HepG2 (cell line): ENCODE measurements at regions not wholly inside any gene's neighbourhood (a gene's known extent, or its start where the extent isn't known, plus 50 kb on each side); places are given as distances from the start of the nearest gene placed in this dataset.

Experiments used
- ATAC-seq: fragments of 200-7000 bp; cut with Tn5 transposase; 3 replicates; pipeline ENCODE4 v1.9.1; 2020; ENCODE audit warnings: mild to moderate bottlenecking, moderate library complexity
- BruUV-seq: library from RNA; stranded (reverse); fragments of 400-500 nt; replicated peaks from 2 replicates; lab custom pipeline; 2021; lab: Mats Ljungman, UMichigan
- CTCF ChIA-PET: fragments of 300-600 bp; formaldehyde crosslinking; extraction: SDS; loops from one replicate; lab custom pipeline; 2021; ENCODE audit warnings: low total read pairs, inconsistent platforms, low intra/inter-chr PET ratio; lab: Yijun Ruan, JAX
- POLR2A ChIA-PET: fragments of 350-600 bp; sonication (Branson Sonifier 250); formaldehyde crosslinking; loops from one replicate; lab custom pipeline; 2020; ENCODE audit warnings: antibody characterized with exemption, inconsistent platforms; lab: Yijun Ruan, JAX
- DNase-seq: peaks from one replicate; pipeline ENCODE4 v3.0.0-alpha.2; 2015; ENCODE audit warnings: low spot score
- FAIRE-seq: peaks from 3 replicates; lab custom pipeline; 2011; peaks lifted over from hg19 to GRCh38; lab: Jason Lieb, UNC
- H2AFZ ChIP-seq: one replicate; pipeline ENCODE4 v1.6.1; 2011; ENCODE audit warnings: low read length, inconsistent platforms
- H3K27ac ChIP-seq: fragments of 300-600 bp; 3 replicates; pipeline ENCODE4 v1.8.0; 2011; ENCODE audit warnings: mixed run types, mild to moderate bottlenecking, mixed read lengths, low read length, inconsistent platforms; ENCODE audit not compliant: insufficient read depth; ENCODE audit errors: extremely low read length
- H3K27me3 ChIP-seq, 2 experiments: fragments of 200-600 bp in 1 of 2; 2 replicates in 1 of 2; 3 replicates in 1 of 2; pipeline versions ENCODE4 v1.6.0 to v1.8.0; 2011; ENCODE audit warnings: low read length in 2 of 2, mild to moderate bottlenecking in 2 of 2, moderate library complexity in 2 of 2, inconsistent platforms in 1 of 2; ENCODE audit not compliant: insufficient read depth in 2 of 2, control insufficient read depth in 1 of 2
- H3K36me3 ChIP-seq, 2 experiments: fragments of 200-600 bp in 1 of 2; replicated peaks in 1 of 2; 2 replicates in 1 of 2; 3 replicates in 1 of 2; pipeline versions ENCODE4 v1.5.1 to v1.8.0; 2011; ENCODE audit warnings: low read length in 2 of 2, inconsistent platforms in 1 of 2; ENCODE audit not compliant: insufficient read depth in 2 of 2, control insufficient read depth in 1 of 2
- H3K4me1 ChIP-seq: 2 replicates; pipeline ENCODE4 v1.5.1; 2012; ENCODE audit warnings: low read length, inconsistent platforms; ENCODE audit not compliant: insufficient read depth
- H3K4me2 ChIP-seq: 2 replicates; pipeline ENCODE4 v1.6.0; 2011; ENCODE audit warnings: low read depth, low read length, inconsistent platforms
- H3K4me3 ChIP-seq, 3 experiments: fragments of 200-600 bp in 1 of 3; sonication (generic), shearing (Covaris generic) in 1 of 3; replicated peaks in 1 of 3; 2 replicates each; pipeline ENCODE4 v1.5.1; 2011 to 2016; ENCODE audit warnings: low read length in 3 of 3, inconsistent platforms in 2 of 3, low read depth in 2 of 3, mild to moderate bottlenecking in 2 of 3, control low read depth in 1 of 3, mixed read lengths in 1 of 3; ENCODE audit not compliant: insufficient read depth in 1 of 3
- H3K79me2 ChIP-seq: one replicate; pipeline ENCODE4 v1.6.1; 2011; ENCODE audit warnings: low read length, inconsistent platforms; ENCODE audit not compliant: insufficient read depth
- H3K9ac ChIP-seq: 2 replicates; pipeline ENCODE4 v1.6.0; 2011; ENCODE audit warnings: mild to moderate bottlenecking, low read depth, low read length, inconsistent platforms; ENCODE audit not compliant: insufficient read depth
- H3K9me3 ChIP-seq: 2 replicates; pipeline ENCODE4 v1.5.1; 2012; ENCODE audit warnings: mild to moderate bottlenecking, low read length
- H4K20me1 ChIP-seq: 2 replicates; pipeline ENCODE4 v1.6.0; 2011; ENCODE audit warnings: inconsistent platforms, mild to moderate bottlenecking, low read length, moderate library complexity; ENCODE audit not compliant: insufficient read depth
- LBX2 ChIP-seq: sonication (generic); formaldehyde crosslinking; IDR thresholded peaks from 2 replicates; pipeline ENCODE4 v1.5.0; 2020; ENCODE audit warnings: missing genetic modification reagents, mild to moderate bottlenecking, borderline replicate concordance
- MTERF4 ChIP-seq: sonication (generic); formaldehyde crosslinking; IDR thresholded peaks from 2 replicates; pipeline ENCODE4 v1.8.0; 2023; ENCODE audit warnings: mild to moderate bottlenecking, missing genetic modification reagents
- PAXIP1 ChIP-seq: sonication (generic); formaldehyde crosslinking; conservative IDR thresholded peaks from 2 replicates; pipeline ENCODE4 v1.4.0; 2020; ENCODE audit warnings: mild to moderate bottlenecking, missing genetic modification reagents, moderate library complexity
- SAFB2 ChIP-seq: sonication (generic); formaldehyde crosslinking; IDR thresholded peaks from 2 replicates; pipeline ENCODE4 v1.5.1; 2020; ENCODE audit warnings: missing genetic modification reagents, low read depth, mild to moderate bottlenecking, borderline replicate concordance
- SATB2 ChIP-seq: sonication (generic); formaldehyde crosslinking; IDR thresholded peaks from 2 replicates; pipeline ENCODE4 v1.5.0; 2020; ENCODE audit warnings: missing genetic modification reagents
- SP2 ChIP-seq: sonication (generic); formaldehyde crosslinking; IDR thresholded peaks from 2 replicates; pipeline ENCODE4 v1.5.1; 2020; ENCODE audit warnings: mild to moderate bottlenecking, missing genetic modification reagents
- TCF12 ChIP-seq, 2 experiments: fragments of 450-650 bp in 1 of 2; sonication (generic) in 1 of 2; formaldehyde crosslinking in 1 of 2; IDR thresholded peaks; 2 replicates each; pipeline versions ENCODE4 v1.6.1 to v1.8.0; 2017 to 2022; ENCODE audit warnings: antibody characterized with exemption in 1 of 2, mild to moderate bottlenecking in 1 of 2, missing genetic modification reagents in 1 of 2, moderate library complexity in 1 of 2
- ZBTB10 ChIP-seq: sonication (generic); formaldehyde crosslinking; IDR thresholded peaks from 2 replicates; pipeline ENCODE4 v1.4.0; 2020; ENCODE audit warnings: missing genetic modification reagents, borderline replicate concordance
- ZFP90 ChIP-seq: sonication (generic); formaldehyde crosslinking; IDR thresholded peaks from 2 replicates; pipeline ENCODE4 v1.8.0; 2022; ENCODE audit warnings: missing genetic modification reagents, mild to moderate bottlenecking, inconsistent platforms, borderline replicate concordance
- WGBS: methylation state at CpG from one replicate; pipeline ENCODE4 v1.1.6; 2017; ENCODE audit warnings: low lambda C conversion rate; 5-methylcytosine and 5-hydroxymethylcytosine counted together
- in situ Hi-C: cut with HindIII; loops from 2 replicates; pipeline ENCODE4 v1.10.0; 2017; ENCODE audit warnings: low pct_unique_long_range_greater_than_20kb; ENCODE audit not compliant: extremely low pct_ligation_motif_present
- intact Hi-C: fragments of 100-400 bp; cut with micrococcal nuclease; formaldehyde crosslinking; loops from one replicate; pipeline ENCODE4 v1.10.0; 2022; ENCODE audit not compliant: unreplicated experiment

- H3K4me3 ChIP-seq: no peak overlapping the region
- DNase-seq: no peak
- intact Hi-C loops (no loop called here), in situ Hi-C loops (no loop called here)
- 3% methylated on average over 3 of the region's 3 CpGs for WGBS
- no peaks in the 10 kb centered on the region for H3K36me3 ChIP-seq
- ATAC-seq: no peak
- H3K27ac ChIP-seq: no peak overlapping the region
- no peak for TF ChIP-seq SATB2
- no peak for TF ChIP-seq ZBTB10 (CRISPR knock-in tag)
- no peak for TF ChIP-seq LBX2 (CRISPR knock-in tag)
- TF ChIP-seq SP2 (CRISPR knock-in tag): no peak
- TF ChIP-seq MTERF4 (CRISPR knock-in tag): no peak
- TF ChIP-seq TCF12 (IDR thresholded peaks at IDR 0.05): no peak
- no peak for TF ChIP-seq TCF12 (CRISPR knock-in tag; IDR thresholded peaks at IDR 0.05)
- TF ChIP-seq SAFB2 (CRISPR knock-in tag): no peak
- no peak for TF ChIP-seq ZFP90
- no peak for TF ChIP-seq PAXIP1 (CRISPR knock-in tag)
- no peaks in the 10 kb centered on the region for H3K4me1 ChIP-seq
- FAIRE-seq: no peak
- H3K27me3 ChIP-seq: 0 out of 5 replicates have a peak, but pooled peaks cover 0 to 4% of the 10 kb centered on the region in 2 experiments
- no peaks in the 10 kb centered on the region for H3K9me3 ChIP-seq
- H3K79me2 ChIP-seq: no peaks in the 10 kb centered on the region
- POLR2A ChIA-PET: no interaction called here
- H3K4me2 ChIP-seq: no peak overlapping the region
- no peaks in the 10 kb centered on the region for H4K20me1 ChIP-seq
- no peak overlapping the region for H3K9ac ChIP-seq
- no TSS peak for BruUV-seq
- CTCF ChIA-PET: no interaction called here
- no peak overlapping the region for H2AFZ ChIP-seq
These were observed 110.0 kb upstream of the EPB41L3 start for GRCh38 chr18:5653802-5654201.
